IPS-NIHi7 (cell line): ENCODE measurements at regions not wholly inside any gene's neighbourhood (a gene's known extent, or its start where the extent isn't known, plus 50 kb on each side); places are given as distances from the start of the nearest gene placed in this dataset.

ENCODE experiments used
- DNase-seq: peaks from one replicate; pipeline ENCODE4 v3.0.0; 2012; ENCODE audit warnings: mixed read lengths; ENCODE audit errors: extremely low spot score

- no peak for DNase-seq
Measured at GRCh38 chr10:6774406-6774805, 194.3 kb upstream of the PRKCQ start.

GRCh38 chr10:6771331-6771730 is 191.3 kb upstream of the PRKCQ start:
- no peak for DNase-seq

GRCh38 chr10:6770846-6771245 is 190.8 kb upstream of the PRKCQ start:
- DNase-seq = no peak

GRCh38 chr10:6769704-6770417 is 189.8 kb upstream of the PRKCQ start:
- DNase-seq = no peak

GRCh38 chr10:6766131-6766801 is 186.2 kb upstream of the PRKCQ start:
- DNase-seq = no peak

GRCh38 chr10:6763423-6763822 is 183.3 kb upstream of the PRKCQ start:
- peak; percentile 22 for DNase-seq

GRCh38 chr10:6763001-6763400 is 182.9 kb upstream of the PRKCQ start:
- DNase-seq = no peak

- DNase-seq = no peak
Measured at GRCh38 chr10:6759961-6760360, 179.9 kb upstream of the PRKCQ start.

- DNase-seq = no peak
Measured at GRCh38 chr10:6757158-6757557, 177.1 kb upstream of the PRKCQ start.

- DNase-seq = no peak
Measured at GRCh38 chr10:6756716-6757115, 176.6 kb upstream of the PRKCQ start.

- DNase-seq = no peak
Measured at GRCh38 chr10:6755781-6756460, 175.8 kb upstream of the PRKCQ start.

GRCh38 chr10:6753644-6754043 is 173.6 kb upstream of the PRKCQ start:
- DNase-seq = peak; percentile 56

- no peak for DNase-seq
Measured at GRCh38 chr10:6751363-6751762, 171.3 kb upstream of the PRKCQ start.

GRCh38 chr10:6748981-6749635 is 169.0 kb upstream of the PRKCQ start:
- DNase-seq = no peak

GRCh38 chr10:6748029-6748428 is 168.0 kb upstream of the PRKCQ start:
- no peak for DNase-seq

GRCh38 chr10:6746782-6747181 is 166.7 kb upstream of the PRKCQ start:
- no peak for DNase-seq

GRCh38 chr10:6743291-6743849 is 163.3 kb upstream of the PRKCQ start:
- DNase-seq = no peak

- no peak for DNase-seq
Measured at GRCh38 chr10:6741541-6741941, 161.5 kb upstream of the PRKCQ start.

GRCh38 chr10:6739530-6740174 is 159.6 kb upstream of the PRKCQ start:
- no peak for DNase-seq

GRCh38 chr10:6738112-6738768 is 158.2 kb upstream of the PRKCQ start:
- no peak for DNase-seq

GRCh38 chr10:6737758-6738111 is 157.7 kb upstream of the PRKCQ start:
- no peak for DNase-seq
